Amygdala (tissue), 56 donors: ENCODE measurements at regions not wholly inside any gene's neighbourhood (a gene's known extent, or its start where the extent isn't known, plus 50 kb on each side); places are given as distances from the start of the nearest gene placed in this dataset.
A peak's percentile ranks its signal among the peaks of the same experiment; 100 is the strongest.

Source experiments
- DNase-seq, 56 donors: peaks; one replicate each; lab custom pipeline; 2025; lab: John Stamatoyannopoulos, UW

- DNase-seq = no peak
These were observed 204.2 kb upstream of the ISX start for GRCh38 chr22:34861787-34862186.

- DNase-seq = no peak
These were observed 199.9 kb upstream of the ISX start for GRCh38 chr22:34866081-34866480.

- no peak for DNase-seq
These were observed 199.3 kb upstream of the ISX start for GRCh38 chr22:34866495-34867131.

- no peak for DNase-seq
These were observed 188.5 kb upstream of the ISX start for GRCh38 chr22:34877506-34877905.

GRCh38 chr22:34878171-34878570, 187.8 kb upstream of the ISX start:
- no peak for DNase-seq

GRCh38 chr22:34879001-34879400, 187.0 kb upstream of the ISX start:
- DNase-seq = no peak

GRCh38 chr22:34880662-34881061, 185.3 kb upstream of the ISX start:
- peak in 1 of 56 donors; percentile 4 for DNase-seq

- no peak for DNase-seq
These were observed 184.5 kb upstream of the ISX start for GRCh38 chr22:34881453-34881852.

GRCh38 chr22:34885852-34886251, 180.1 kb upstream of the ISX start:
- no peak for DNase-seq

- no peak for DNase-seq
These were observed 179.6 kb upstream of the ISX start for GRCh38 chr22:34886391-34886790.

GRCh38 chr22:34886812-34887211, 179.1 kb upstream of the ISX start:
- no peak for DNase-seq

- no peak for DNase-seq
These were observed 168.8 kb upstream of the ISX start for GRCh38 chr22:34897126-34897525.

- no peak for DNase-seq
These were observed 163.6 kb upstream of the ISX start for GRCh38 chr22:34902335-34902734.

- no peak for DNase-seq
These were observed 162.5 kb upstream of the ISX start for GRCh38 chr22:34903416-34903815.

GRCh38 chr22:34904486-34904885, 161.5 kb upstream of the ISX start:
- no peak for DNase-seq

GRCh38 chr22:34913826-34914225, 152.1 kb upstream of the ISX start:
- no peak for DNase-seq

- no peak for DNase-seq
These were observed 151.1 kb upstream of the ISX start for GRCh38 chr22:34914846-34915245.

GRCh38 chr22:34917239-34917638, 148.7 kb upstream of the ISX start:
- peak in 1 of 56 donors; percentile 2 for DNase-seq

GRCh38 chr22:34931026-34931425, 134.9 kb upstream of the ISX start:
- DNase-seq = no peak

GRCh38 chr22:34934261-34934660, 131.7 kb upstream of the ISX start:
- peak in 2 of 56 donors; percentile 2 to 4 for DNase-seq

GRCh38 chr22:34943830-34944229, 122.1 kb upstream of the ISX start:
- DNase-seq = no peak

- no peak for DNase-seq
These were observed 119.5 kb upstream of the ISX start for GRCh38 chr22:34946339-34946985.

- DNase-seq = peak in 4 of 56 donors; percentile 2 to 11 (median 4)
These were observed 115.5 kb upstream of the ISX start for GRCh38 chr22:34950489-34950888.
